ENCODE measurements at regions not wholly inside any gene's neighbourhood (a gene's known extent, or its start where the extent isn't known, plus 50 kb on each side); places are given as distances from the start of the nearest gene placed in this dataset.

DNA sequence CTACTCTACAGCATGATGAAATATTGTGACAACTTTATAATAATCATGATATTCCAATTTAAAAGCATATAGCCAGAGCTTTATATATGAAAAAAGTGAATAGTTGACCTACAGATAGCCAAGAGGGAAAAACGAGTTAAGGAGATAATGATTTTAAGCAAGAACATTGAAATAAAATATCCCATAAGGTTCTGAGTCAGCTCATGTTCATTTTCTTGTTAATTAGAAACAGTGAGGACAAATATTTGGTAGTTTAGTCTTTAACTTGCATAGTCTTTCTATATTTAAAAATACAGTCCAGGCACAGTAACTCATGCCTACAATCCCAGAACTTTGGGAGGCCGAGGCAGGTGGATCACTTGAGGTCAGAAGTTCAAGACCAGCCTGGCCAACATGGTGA lies 55.8 kb upstream of the CDH6 start:
- no peak overlapping the region for H3K27ac ChIP-seq
- POLR2A ChIA-PET (ENCODE audit: low non-redundant PET), result no interaction called here
- no peak for DNase-seq (ENCODE audit: low spot score)
- CTCF ChIA-PET, result interaction anchor here (0.6 kb wide), 1 partner anchor 744 kb away, joined by 4 read pairs; no protein-coding TSS in a partner anchor
- TF ChIP-seq CTCF (conservative IDR thresholded peaks at IDR 0.05; ENCODE audit: low read depth), result no peak

DNA sequence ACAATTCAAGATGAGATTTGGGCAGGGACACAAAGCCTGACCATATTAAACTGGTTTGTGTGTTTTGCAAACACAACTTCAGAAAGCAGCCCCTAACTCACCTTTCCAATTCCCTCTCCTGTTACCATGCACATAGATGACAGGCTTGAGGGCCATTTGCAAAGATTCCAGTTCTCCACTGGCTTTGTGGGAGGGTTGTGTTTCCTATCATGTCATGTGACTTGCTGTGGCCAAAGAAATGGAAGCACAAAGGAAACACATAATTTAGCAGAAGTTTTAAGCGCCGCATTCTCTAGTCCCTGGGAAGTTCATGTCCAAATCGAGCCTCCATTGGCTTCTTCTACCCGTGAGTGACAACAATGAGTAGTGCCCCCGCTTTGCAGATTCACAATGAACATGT lies 57.9 kb upstream of the CDH6 start:
- ChIA-PET CTCF (interaction anchor here (0.6 kb wide), 1 partner anchor 77 kb away, joined by 4 read pairs; no protein-coding TSS in a partner anchor), POLR2A (ENCODE audit: low non-redundant PET) (no interaction called here)
- no peak overlapping the region for H3K27ac ChIP-seq
- no peak for TF ChIP-seq CTCF (conservative IDR thresholded peaks at IDR 0.05; ENCODE audit: low read depth)
- DNase-seq (ENCODE audit: low spot score), result no peak

GRCh38 chr5:31133488-31133887 lies 60.0 kb upstream of the CDH6 start:
- no peak overlapping the region for H3K27ac ChIP-seq
- CTCF ChIA-PET, result interaction anchor here (0.6 kb wide), 1 partner anchor 10 kb away, joined by 3 read pairs; no protein-coding TSS in a partner anchor
- DNase-seq (ENCODE audit: low spot score), result no peak
- no peak for TF ChIP-seq CTCF (conservative IDR thresholded peaks at IDR 0.05; ENCODE audit: low read depth)
- POLR2A ChIA-PET (ENCODE audit: low non-redundant PET), result no interaction called here

GRCh38 chr5:31131381-31131891 lies 62.0 kb upstream of the CDH6 start:
- no peak for TF ChIP-seq CTCF (conservative IDR thresholded peaks at IDR 0.05; ENCODE audit: low read depth)
- no peak overlapping the region for H3K27ac ChIP-seq
- ChIA-PET CTCF (no interaction called here), POLR2A (ENCODE audit: low non-redundant PET) (no interaction called here)
- DNase-seq (ENCODE audit: low spot score), result no peak

- H3K27ac ChIP-seq, result no peak overlapping the region
- ChIA-PET POLR2A (ENCODE audit: low non-redundant PET) (no interaction called here), CTCF (no interaction called here)
- DNase-seq (ENCODE audit: low spot score), result no peak
- TF ChIP-seq CTCF (conservative IDR thresholded peaks at IDR 0.05; ENCODE audit: low read depth), result no peak
Observed at GRCh38 chr5:31130676-31131075, 62.8 kb upstream of the CDH6 start.

- POLR2A ChIA-PET (ENCODE audit: low non-redundant PET), result no interaction called here
- CTCF ChIA-PET, result no interaction called here
- H3K27ac ChIP-seq, result no peak overlapping the region
- DNase-seq (ENCODE audit: low spot score), result no peak
- TF ChIP-seq CTCF (conservative IDR thresholded peaks at IDR 0.05; ENCODE audit: low read depth), result no peak
Observed at GRCh38 chr5:31124651-31125305, 68.7 kb upstream of the CDH6 start.
